ENCODE measurements at regions not wholly inside any gene's neighbourhood (a gene's known extent, or its start where the extent isn't known, plus 50 kb on each side); places are given as distances from the start of the nearest gene placed in this dataset.

- in situ Hi-C loops (cut with MboI; ENCODE audit: low sequenced_read_pairs) (no loop called here), intact Hi-C loops (cut with micrococcal nuclease) (no loop called here), dilution Hi-C loops (cut with HindIII; ENCODE audit: low sequenced_read_pairs, unreplicated experiment) (no loop called here)
- no peak overlapping the region for H3K4me2 ChIP-seq (ENCODE audit: low read depth, low read length)
- no CpG with 5 or more reads among the region's 9 CpGs for WGBS, 2 experiments (ENCODE audit: extremely low coverage in 2 of 2, insufficient read length in 1 of 2)
- H3K9ac ChIP-seq (ENCODE audit: low read depth, low read length) = no peak overlapping the region
- no peak overlapping the region for H2BK15ac ChIP-seq (ENCODE audit: low read depth, low read length)
- H2BK20ac ChIP-seq (ENCODE audit: low read depth, low read length) = no peak overlapping the region
- no peak overlapping the region for H3K56ac ChIP-seq (ENCODE audit: extremely low read depth, insufficient read depth, low read length)
- no TSS peak for BruUV-seq (replicated peaks)
- no peaks in the 10 kb centered on the region for H3K27me3 ChIP-seq (ENCODE audit: control insufficient read depth, insufficient read depth, low read length)
- H3K79me1 ChIP-seq (ENCODE audit: low read depth in 1 of 2, low read length in 2 of 2) = no peaks in the 10 kb centered on the region
- no peak overlapping the region for H3K14ac ChIP-seq (replicated peaks; ENCODE audit: low read depth, low read length)
- ATAC-seq (ENCODE audit: low read depth) (no peak), DNase-seq (no peak)
- H3K9me3 ChIP-seq (ENCODE audit: control insufficient read depth, insufficient read depth, low read length) = no peaks in the 10 kb centered on the region; the same call in 1 of the 2 replicates
- no peak overlapping the region for H4K91ac ChIP-seq (ENCODE audit: insufficient read depth, low read depth, low read length)
- no peak overlapping the region for H4K5ac ChIP-seq (ENCODE audit: low read depth, low read length)
- H3K23ac ChIP-seq (ENCODE audit: low read depth, low read length) = no peak overlapping the region
- H2AFZ ChIP-seq (replicated peaks; ENCODE audit: low read length, poor library complexity) = no peak overlapping the region
- TF ChIP-seq, protein P1, sequence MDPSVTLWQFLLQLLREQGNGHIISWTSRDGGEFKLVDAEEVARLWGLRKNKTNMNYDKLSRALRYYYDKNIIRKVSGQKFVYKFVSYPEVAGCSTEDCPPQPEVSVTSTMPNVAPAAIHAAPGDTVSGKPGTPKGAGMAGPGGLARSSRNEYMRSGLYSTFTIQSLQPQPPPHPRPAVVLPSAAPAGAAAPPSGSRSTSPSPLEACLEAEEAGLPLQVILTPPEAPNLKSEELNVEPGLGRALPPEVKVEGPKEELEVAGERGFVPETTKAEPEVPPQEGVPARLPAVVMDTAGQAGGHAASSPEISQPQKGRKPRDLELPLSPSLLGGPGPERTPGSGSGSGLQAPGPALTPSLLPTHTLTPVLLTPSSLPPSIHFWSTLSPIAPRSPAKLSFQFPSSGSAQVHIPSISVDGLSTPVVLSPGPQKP (IDR thresholded peaks at IDR 0.05; ENCODE audit: borderline replicate concordance, low read depth, low read length) = no peak
- TF ChIP-seq USF2 (IDR thresholded peaks at IDR 0.05; ENCODE audit: low read depth, low read length) = no peak
- TF ChIP-seq RAD21 (IDR thresholded peaks at IDR 0.05; ENCODE audit: low read length) = no peak
- TF ChIP-seq NFE2L2 (IDR thresholded peaks at IDR 0.05; ENCODE audit: low read depth, low read length) = no peak
- TF ChIP-seq RCOR1 (IDR thresholded peaks at IDR 0.05; ENCODE audit: insufficient replicate concordance, low read length) = no peak
- no peak for TF ChIP-seq BHLHE40 (IDR thresholded peaks at IDR 0.05; ENCODE audit: low read depth, low read length)
- no peak for TF ChIP-seq MAZ (IDR thresholded peaks at IDR 0.05; ENCODE audit: borderline replicate concordance, low read depth, low read length)
- no peak for TF ChIP-seq MAFK (IDR thresholded peaks at IDR 0.05; ENCODE audit: low read depth, low read length)
- TF ChIP-seq FOS (IDR thresholded peaks at IDR 0.05; ENCODE audit: low read depth, low read length) = no peak
- no peak for TF ChIP-seq RFX5 (IDR thresholded peaks at IDR 0.05; ENCODE audit: low read depth, low read length)
- no peak for TF ChIP-seq MXI1 (IDR thresholded peaks at IDR 0.05; ENCODE audit: borderline replicate concordance, low read depth, low read length)
- TF ChIP-seq CEBPB (IDR thresholded peaks at IDR 0.05; ENCODE audit: low read depth, low read length) = no peak
- no peak for TF ChIP-seq POLR2A (IDR thresholded peaks at IDR 0.05; ENCODE audit: low read depth, low read length)
- TF ChIP-seq CTCF (conservative IDR thresholded peaks at IDR 0.05; ENCODE audit: low read depth, low read length) = no peak
- TF ChIP-seq SMC3 (IDR thresholded peaks at IDR 0.05; ENCODE audit: low read depth, low read length) = no peak
- no peak for TF ChIP-seq CHD1 (IDR thresholded peaks at IDR 0.05; ENCODE audit: low read depth, low read length)
- no peaks in the 10 kb centered on the region for H4K20me1 ChIP-seq (ENCODE audit: insufficient read depth, low read length)
- H4K8ac ChIP-seq (ENCODE audit: low read depth in 2 of 2, low read length in 2 of 2) = no peak overlapping the region
- no peak overlapping the region for H2AK9ac ChIP-seq (replicated peaks; ENCODE audit: low read depth, low read length, poor library complexity)
- POLR2A ChIA-PET (ENCODE audit: unreplicated experiment) = interaction anchor here (0.5 kb wide), 1 partner anchor 1919 kb away, joined by 4 read pairs; no protein-coding TSS in a partner anchor
- no peak overlapping the region for H3K18ac ChIP-seq (ENCODE audit: low read depth, low read length)
- no peaks in the 10 kb centered on the region for H3K36me3 ChIP-seq (ENCODE audit: control insufficient read depth, insufficient read depth, low read length)
- no peaks in the 10 kb centered on the region for H3K4me1 ChIP-seq (ENCODE audit: control insufficient read depth, insufficient read depth, low read length)
- H2AK5ac ChIP-seq (ENCODE audit: low read depth, low read length) = no peak overlapping the region
- no peak overlapping the region for H3K27ac ChIP-seq (ENCODE audit: insufficient read depth, low read length)
- no peak overlapping the region for H2BK5ac ChIP-seq (ENCODE audit: low read depth, low read length, poor library complexity, severe bottlenecking)
- CTCF ChIA-PET = no interaction called here
- H3K9me1 ChIP-seq (ENCODE audit: insufficient read depth, low read length) = no peaks in the 10 kb centered on the region
- no peak overlapping the region for H2BK120ac ChIP-seq (ENCODE audit: low read depth, low read length)
- H3K4me3 ChIP-seq (ENCODE audit: insufficient read depth, low read depth, low read length) = no peak overlapping the region
- H3K4ac ChIP-seq (ENCODE audit: low read depth, low read length) = no peak overlapping the region
Measured at GRCh38 chr4:177505171-177505615, 63.0 kb upstream of the AGA start.

Data from IMR-90 (cell line).